GM21717 (cell line): ENCODE measurements at regions not wholly inside any gene's neighbourhood (a gene's known extent, or its start where the extent isn't known, plus 50 kb on each side); places are given as distances from the start of the nearest gene placed in this dataset.
"Not testable (repeated sequence)": the region's sequence is repeated elsewhere in the genome, so short reads cannot be mapped to it uniquely, and the experiment has no call there.

Experiments used
- ATAC-seq: cut with Tn5 transposase; IDR thresholded peaks from one replicate; pipeline ENCODE4 v1.9.1; 2021; ENCODE audit warnings: mild to moderate bottlenecking, moderate library complexity; ENCODE audit not compliant: unreplicated experiment

DNA sequence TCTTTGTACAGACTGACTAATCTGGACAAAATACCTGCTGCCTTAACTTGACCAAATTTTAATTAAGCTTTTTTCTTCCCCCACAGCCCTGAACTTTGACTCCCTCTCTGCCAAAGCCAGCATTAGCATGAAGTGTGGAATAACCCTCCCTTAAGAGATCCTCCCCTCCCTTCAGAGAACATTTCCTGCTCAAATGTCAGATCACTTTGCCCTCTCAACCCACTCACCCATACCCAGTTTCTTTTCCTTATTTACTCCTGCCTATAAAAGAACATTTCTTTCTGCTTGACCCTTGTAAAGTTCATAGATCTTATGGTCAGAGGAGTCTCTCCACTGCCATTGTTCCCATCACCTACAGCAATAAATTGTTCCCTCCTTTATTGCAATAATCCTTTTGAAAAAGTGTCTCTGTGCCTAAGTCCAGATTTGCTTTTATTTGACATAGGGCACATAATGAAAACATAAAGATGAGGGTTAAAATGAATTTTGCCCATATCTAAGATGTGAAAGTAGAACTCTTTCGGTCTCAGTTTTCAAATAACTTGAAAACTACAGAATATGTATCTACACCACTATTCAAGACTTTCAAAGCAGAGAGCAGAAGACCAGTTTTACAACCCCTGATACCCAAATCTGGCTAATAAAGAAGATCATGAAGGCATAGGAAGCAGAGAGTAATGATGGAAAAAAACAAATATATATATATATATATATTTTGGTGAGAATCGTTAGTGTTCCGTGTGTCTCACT is 289.7 kb upstream of the ANXA10 start:
- ATAC-seq: no peak

DNA sequence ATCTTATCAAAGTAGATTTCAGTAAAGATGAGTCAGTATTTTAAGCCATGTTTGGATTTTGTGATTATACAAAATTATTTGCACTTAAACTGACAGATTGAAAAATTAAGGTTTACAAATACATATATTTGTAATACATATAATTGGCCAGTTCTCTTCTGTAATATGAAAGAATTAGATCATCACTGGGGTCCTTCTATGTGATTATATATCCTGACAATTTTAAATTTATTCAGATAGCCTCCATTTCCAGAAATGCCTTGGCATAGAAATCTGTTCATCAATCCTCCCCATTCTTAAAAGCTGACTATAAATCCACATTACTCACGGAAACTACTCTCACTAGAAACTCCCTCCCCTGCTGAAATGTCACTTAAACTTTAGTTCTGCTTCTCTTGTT is 280.4 kb upstream of the ANXA10 start:
- no peak for ATAC-seq

DNA sequence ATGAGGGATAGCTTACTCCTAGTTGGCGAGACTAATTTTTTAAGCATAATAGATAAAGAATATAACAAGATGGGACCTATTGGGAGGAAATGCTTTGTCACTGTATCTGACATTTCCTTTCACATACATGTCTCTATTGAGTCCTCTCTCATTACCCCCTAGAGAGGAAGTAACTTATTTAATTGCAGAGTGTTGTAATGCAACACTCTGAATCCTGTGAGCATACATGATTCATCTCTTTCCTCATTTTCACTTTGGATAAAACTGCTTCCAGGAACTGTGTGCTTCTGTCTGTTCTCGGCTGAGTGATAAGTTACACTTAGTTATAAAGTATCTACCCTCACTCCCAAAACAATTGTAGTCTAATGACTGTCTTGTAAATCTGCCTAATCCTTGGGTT is 266.1 kb upstream of the ANXA10 start:
- ATAC-seq: no peak

GRCh38 chr4:167831855-167832254 is 260.5 kb upstream of the ANXA10 start:
- ATAC-seq: no peak

DNA sequence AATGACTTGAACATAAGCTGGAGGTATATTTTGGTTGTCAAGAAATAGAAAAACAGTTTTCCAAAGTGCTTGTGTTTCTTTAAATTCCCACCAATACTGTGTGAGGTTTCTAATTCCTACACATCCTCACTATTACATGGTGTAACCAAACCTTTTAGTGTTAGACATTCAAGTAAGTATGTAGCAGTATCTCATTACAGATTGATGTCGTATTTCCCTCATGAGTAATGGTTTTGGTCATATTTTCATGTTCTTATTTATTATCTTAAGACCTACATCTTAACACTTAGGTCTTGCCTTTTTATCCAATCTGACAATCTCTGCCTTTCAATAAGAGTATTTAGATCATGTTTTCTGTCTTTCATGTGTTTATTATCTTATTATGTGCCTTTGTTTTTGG is 253.7 kb upstream of the ANXA10 start:
- ATAC-seq: no peak

DNA sequence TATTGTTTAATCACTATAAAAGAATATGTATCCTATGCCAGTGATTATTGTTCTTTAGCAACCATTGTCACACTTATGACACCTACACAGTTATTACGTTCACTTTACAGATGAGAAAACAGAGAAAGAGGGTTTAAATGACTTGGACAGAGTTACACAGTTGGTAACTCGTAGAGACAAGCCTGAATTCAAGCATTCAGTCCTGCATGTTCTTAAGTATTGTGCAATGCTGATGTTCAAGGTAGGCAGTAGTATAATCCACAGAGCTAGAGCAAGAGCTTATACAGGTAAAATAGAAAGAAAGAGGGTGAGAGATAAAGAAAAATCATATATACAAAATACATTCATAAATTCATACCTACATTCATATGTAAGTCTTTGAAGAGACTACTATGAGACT is 249.8 kb upstream of the ANXA10 start:
- ATAC-seq: no peak

DNA sequence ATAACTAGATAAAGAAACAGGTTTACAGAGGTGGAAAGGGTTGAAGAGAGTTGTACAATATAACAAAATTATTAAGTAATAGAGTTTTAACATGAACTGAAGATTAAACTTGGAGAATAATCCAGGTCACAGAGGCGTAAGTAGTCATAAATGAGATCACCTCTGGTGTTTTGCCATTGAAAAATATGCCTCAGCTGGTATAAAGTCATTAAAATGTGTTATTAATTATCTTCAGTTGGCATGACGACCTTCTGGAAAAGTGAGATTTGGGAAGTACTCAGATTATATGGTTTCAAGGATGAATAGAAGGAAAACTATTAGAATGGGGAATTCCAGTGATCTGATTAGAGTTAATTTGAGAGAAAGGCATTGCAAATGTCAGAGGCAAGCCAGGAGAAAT is 237.5 kb upstream of the ANXA10 start:
- ATAC-seq: no peak

GRCh38 chr4:167858127-167858526 is 234.2 kb upstream of the ANXA10 start:
- not testable (repeated sequence) for ATAC-seq

DNA sequence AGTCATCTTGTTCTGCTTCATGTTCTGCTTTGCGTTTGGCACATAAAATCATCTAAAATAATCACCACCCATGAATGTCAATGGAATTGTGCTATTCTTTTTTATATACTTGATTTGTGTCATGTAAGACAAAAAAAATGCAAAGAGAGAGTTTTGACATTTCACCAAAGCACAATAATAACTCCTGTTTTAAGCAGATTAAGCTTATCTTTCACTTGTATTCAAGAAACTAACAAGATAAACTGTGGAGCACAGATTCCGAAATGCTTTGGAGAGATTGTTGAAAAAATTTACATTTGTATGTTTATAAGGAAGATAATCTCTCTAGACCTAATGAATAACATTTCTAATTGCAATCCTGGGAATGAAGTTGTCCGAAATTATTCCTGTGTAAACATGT is 225.1 kb upstream of the ANXA10 start:
- ATAC-seq: no peak

DNA sequence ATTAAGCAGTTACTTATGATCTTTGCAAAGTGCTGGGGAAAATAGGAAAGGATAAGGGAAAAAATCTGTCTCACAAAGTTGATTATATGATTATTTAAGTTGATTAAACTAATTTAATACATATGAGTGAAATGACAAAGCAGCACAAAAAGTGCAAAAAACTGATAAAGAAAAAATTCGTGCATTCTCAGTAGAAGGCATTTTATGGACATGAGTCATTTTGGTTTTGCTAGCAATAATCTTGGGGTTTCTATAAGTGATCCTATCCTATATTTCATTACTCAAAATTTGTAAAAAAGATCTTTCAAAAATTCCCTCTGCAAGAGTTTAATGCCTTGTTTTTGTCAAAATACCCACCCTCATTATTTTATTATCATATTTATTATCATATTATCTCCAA is 224.2 kb upstream of the ANXA10 start:
- no peak for ATAC-seq

GRCh38 chr4:167873496-167873895 is 218.8 kb upstream of the ANXA10 start:
- no peak for ATAC-seq

DNA sequence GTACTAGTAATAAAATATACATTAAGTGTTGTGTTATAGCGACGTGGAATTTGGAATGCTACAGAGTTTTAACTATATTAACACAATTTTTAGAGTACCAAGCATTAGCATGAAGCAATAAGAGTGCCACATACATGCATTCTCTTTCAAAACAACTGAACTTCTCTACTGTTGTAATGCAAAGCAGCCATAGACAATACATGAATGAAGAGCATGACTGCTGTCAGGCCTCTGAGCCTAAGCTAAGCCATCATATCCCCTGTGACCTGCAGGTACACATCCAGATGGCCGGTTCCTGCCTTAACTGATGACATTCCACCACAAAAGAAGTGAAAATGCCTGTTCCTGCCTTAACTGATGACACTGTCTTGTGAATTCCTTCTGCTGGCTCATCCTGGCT is 216.2 kb upstream of the ANXA10 start:
- ATAC-seq: not testable (repeated sequence)

DNA sequence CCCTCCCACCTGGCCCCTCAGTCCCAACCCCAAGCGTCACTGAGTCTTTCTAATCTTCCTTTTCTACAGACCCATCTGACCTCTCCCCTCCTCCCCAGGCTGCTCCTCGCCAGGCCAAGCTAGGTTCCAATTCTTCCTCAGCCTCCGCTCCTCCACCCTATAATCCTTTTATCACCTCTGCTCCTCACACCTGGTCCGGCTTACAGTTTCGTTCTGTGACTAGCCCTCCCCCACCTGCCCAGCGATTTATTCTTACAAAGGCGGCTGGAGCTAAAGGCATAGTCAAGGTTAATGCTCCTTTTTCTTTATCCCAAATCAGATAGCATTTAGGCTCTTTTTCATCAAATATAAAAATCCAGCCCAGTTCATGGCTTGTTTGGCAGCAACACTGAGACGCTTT is 214.5 kb upstream of the ANXA10 start:
- ATAC-seq: not testable (repeated sequence)

DNA sequence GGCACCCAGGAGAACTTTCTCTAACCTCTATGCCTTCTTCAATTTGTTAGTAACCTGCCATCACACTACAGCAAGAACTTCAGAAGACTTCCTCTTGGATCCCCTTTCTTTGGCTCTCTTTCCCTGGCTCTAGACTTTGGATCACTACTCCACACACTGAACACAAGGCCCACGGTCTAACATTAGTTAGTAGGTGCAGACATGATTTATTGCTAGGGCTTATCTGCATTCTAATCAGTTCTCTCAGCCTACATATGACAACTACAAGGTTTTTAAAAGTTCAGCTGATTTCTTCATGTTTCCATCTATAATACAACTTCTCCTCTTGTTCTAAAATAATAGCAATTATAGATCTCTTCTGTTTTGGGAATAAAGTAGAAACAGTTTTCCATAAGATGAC is 209.1 kb upstream of the ANXA10 start:
- ATAC-seq: no peak

GRCh38 chr4:167885071-167885470 is 207.3 kb upstream of the ANXA10 start:
- ATAC-seq: no peak

DNA sequence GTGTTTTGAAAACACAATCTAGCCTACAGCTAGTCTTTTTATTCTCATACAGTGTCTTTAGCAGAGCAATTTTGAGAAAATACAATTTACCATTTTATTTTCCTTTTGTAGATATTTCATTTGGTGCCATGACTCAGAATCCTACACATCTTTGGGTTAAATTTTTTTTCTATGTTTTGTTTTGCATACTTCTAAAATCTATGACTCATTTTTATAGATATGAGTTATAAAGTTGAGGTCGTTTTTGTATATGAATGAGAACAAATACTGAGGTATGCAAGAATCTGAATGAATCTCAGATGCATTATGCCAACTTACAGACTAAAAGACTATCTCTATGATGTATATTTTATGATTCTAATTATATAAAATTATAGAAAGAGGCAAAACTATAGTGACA is 206.5 kb upstream of the ANXA10 start:
- ATAC-seq: no peak

DNA sequence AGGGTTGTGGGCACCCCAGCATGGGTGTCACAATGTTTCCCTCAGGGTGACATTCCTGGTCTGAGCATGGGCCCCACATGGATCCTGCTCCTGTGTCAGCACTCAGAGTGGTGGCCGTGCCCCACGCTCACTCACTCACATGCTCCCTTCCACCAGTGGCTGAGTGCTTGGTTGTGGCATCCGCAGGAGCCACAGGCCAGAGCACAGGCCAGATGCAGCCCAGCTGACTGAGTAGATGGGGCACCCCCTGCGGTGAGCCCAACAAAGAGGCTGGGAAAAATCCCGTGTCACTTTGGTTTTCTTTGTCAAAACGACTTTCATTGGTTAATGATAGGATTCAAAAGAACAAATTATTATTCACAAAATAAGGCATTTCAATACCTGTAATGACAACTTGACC is 204.6 kb upstream of the ANXA10 start:
- no peak for ATAC-seq

DNA sequence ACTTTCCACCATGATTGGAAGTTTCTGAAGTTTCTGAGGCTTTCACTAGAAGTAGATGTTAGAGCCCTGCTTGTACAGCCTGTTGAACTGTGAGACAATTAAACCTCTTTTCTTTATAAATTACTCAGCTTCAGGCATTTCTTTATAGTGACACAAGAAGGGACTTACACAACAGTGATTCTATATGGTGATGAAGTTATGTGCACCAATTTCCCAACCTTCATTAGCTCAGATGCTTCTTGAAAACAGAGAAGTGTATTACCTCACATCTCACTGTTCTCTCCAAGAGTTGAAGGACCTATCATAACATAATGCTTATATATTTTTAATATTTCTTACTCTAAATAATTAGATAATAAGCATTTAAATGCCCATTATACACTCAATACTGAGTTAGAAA is 202.1 kb upstream of the ANXA10 start:
- no peak for ATAC-seq

- ATAC-seq: no peak
These were observed 198.8 kb upstream of the ANXA10 start for GRCh38 chr4:167893531-167893930.

DNA sequence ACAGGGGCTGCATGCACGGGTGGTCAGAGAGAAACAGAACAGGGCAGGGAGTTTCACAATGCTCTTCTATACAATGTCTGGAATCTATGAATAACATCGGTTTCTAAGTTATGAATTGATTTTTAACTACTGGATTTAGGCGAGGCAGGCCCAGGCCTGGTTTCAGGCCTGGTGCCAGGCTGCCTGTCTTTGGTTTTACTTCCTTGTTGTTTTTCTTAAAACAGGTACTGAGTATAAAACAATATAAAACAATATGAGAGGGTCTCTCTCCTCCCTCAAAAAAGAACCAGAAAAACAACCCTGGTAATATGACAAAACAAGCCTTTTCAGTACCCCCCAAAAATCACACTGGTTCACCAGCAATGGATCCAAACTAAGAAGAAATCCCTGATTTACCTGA is 196.1 kb upstream of the ANXA10 start:
- not testable (repeated sequence) for ATAC-seq

GRCh38 chr4:167897116-167897515 is 195.2 kb upstream of the ANXA10 start:
- no peak for ATAC-seq

- ATAC-seq: no peak
These were observed 189.0 kb upstream of the ANXA10 start for GRCh38 chr4:167903291-167903721.

DNA sequence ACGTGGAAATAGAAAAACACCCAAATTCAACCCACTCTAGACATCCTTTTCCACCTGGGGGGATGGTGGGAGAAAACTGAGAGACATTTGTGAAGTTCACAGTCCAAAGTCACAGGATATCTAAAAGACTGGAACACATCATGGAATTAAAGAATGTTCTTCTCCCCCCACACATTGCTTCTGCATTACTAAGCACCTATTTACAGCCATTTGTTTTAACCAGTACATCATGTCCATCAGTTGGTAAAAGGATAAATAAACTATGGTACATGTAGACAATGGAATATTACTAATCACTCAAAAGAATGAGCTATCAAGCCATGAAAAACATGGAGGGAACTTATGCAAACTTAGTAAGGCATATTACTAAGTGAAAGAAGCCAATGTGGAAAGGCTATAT is 185.5 kb upstream of the ANXA10 start:
- no peak for ATAC-seq
